Subcutaneous abdominal adipose tissue (tissue), 5 donors: ENCODE measurements at regions not wholly inside any gene's neighbourhood (a gene's known extent, or its start where the extent isn't known, plus 50 kb on each side); places are given as distances from the start of the nearest gene placed in this dataset.
"Not testable (repeated sequence)": the region's sequence is repeated elsewhere in the genome, so short reads cannot be mapped to it uniquely, and the experiment has no call there.

ENCODE experiments used
- H3K27ac ChIP-seq: one replicate; pipeline ENCODE4 v1.7.0; 2013; ENCODE audit warnings: low read depth, mild to moderate bottlenecking, inconsistent platforms, low read length, moderate library complexity
- H3K27me3 ChIP-seq, 5 donors: one replicate each; pipeline ENCODE4 v1.7.0; 2013; ENCODE audit warnings: low read length in 5 of 5, inconsistent platforms in 1 of 5; ENCODE audit not compliant: control insufficient read depth in 5 of 5, insufficient read depth in 4 of 5
- H3K36me3 ChIP-seq, 5 donors: one replicate each; pipeline ENCODE4 v1.7.0; 2013; ENCODE audit warnings: low read length in 5 of 5; ENCODE audit not compliant: control insufficient read depth in 5 of 5, insufficient read depth in 5 of 5
- H3K4me1 ChIP-seq, 5 donors: one replicate each; pipeline ENCODE4 v1.7.0; 2013; ENCODE audit warnings: low read length in 5 of 5, mild to moderate bottlenecking in 3 of 5, moderate library complexity in 1 of 5; ENCODE audit not compliant: control insufficient read depth in 5 of 5, insufficient read depth in 5 of 5
- H3K4me3 ChIP-seq, 5 donors: one replicate each; pipeline ENCODE4 v1.7.0; 2013; ENCODE audit warnings: low read length in 5 of 5, low read depth in 1 of 5
- H3K9ac ChIP-seq, 5 donors: one replicate each; pipeline ENCODE4 v1.7.0; 2013; ENCODE audit warnings: low read length in 5 of 5, mild to moderate bottlenecking in 4 of 5, moderate library complexity in 3 of 5
- H3K9me3 ChIP-seq, 5 donors: one replicate each; pipeline ENCODE4 v1.7.0; 2013; ENCODE audit warnings: low read length in 5 of 5; ENCODE audit not compliant: control insufficient read depth in 5 of 5
- donor health status: healthy.
- donor health status: healthy.
- donor health status: healthy.
- donor health status: healthy.
- donor health status: healthy.

- Histone ChIP-seq H3K4me1 (peaks cover 1 to 18% (median 8%) of the 10 kb centered on the region in 5 donors), H3K4me3 (no peak overlapping the region), H3K36me3 (no peaks in the 10 kb centered on the region), H3K9ac (peak overlapping the region in 1 of 5 donors; percentile 2), H3K27me3 (no peaks in the 10 kb centered on the region), H3K9me3 (no peaks in the 10 kb centered on the region), H3K27ac (no peak overlapping the region)
Measured at GRCh38 chr3:157589211-157589610, 86.0 kb upstream of the VEPH1 start.

GRCh38 chr3:157588386-157589060 lies 85.3 kb upstream of the VEPH1 start:
- Histone ChIP-seq H3K27ac (no peak overlapping the region), H3K27me3 (no peaks in the 10 kb centered on the region), H3K36me3 (no peaks in the 10 kb centered on the region), H3K9ac (no peak overlapping the region), H3K4me3 (no peak overlapping the region), H3K9me3 (no peaks in the 10 kb centered on the region), H3K4me1 (peaks cover 1 to 18% (median 8%) of the 10 kb centered on the region in 5 donors)

- Histone ChIP-seq H3K9ac (no peak overlapping the region), H3K27ac (no peak overlapping the region), H3K36me3 (no peaks in the 10 kb centered on the region), H3K27me3 (no peaks in the 10 kb centered on the region), H3K9me3 (no peaks in the 10 kb centered on the region), H3K4me1 (peaks cover 1 to 23% (median 8%) of the 10 kb centered on the region in 5 donors), H3K4me3 (no peak overlapping the region)
Measured at GRCh38 chr3:157586293-157586692, 83.1 kb upstream of the VEPH1 start.

DNA sequence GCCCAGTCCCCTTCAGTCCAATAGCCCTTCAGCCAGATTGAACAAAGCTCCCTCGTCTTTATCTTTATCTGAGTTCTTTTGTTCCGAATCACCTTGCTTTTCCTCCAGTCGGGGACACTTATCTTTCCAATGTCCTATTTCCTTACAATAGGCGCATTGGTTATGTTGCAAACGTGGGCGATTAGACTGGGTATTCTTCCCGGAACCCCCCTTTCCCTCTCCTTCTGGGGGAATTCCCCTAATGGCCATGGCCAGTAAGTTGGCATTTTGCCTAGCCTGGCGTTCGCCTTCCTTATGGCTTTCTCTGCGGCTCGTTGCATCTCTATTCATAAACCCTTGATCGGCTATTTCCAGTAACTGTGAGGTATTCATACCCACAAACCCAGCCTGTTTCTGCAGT lies 82.2 kb upstream of the VEPH1 start:
- Histone ChIP-seq H3K4me3 (no peak overlapping the region), H3K27me3 (no peaks in the 10 kb centered on the region), H3K9me3 (no peaks in the 10 kb centered on the region), H3K27ac (no peak overlapping the region), H3K36me3 (no peaks in the 10 kb centered on the region), H3K9ac (no peak overlapping the region), H3K4me1 (peaks cover 1 to 20% (median 8%) of the 10 kb centered on the region in 5 donors)

- H3K9ac ChIP-seq: no peak overlapping the region
- no peaks in the 10 kb centered on the region for H3K9me3 ChIP-seq
- H3K4me1 ChIP-seq: peaks cover 0 to 8% (median 0%) of the 10 kb centered on the region in 5 donors
- no peak overlapping the region for H3K27ac ChIP-seq
- no peak overlapping the region for H3K4me3 ChIP-seq
- no peaks in the 10 kb centered on the region for H3K36me3 ChIP-seq
- H3K27me3 ChIP-seq: no peaks in the 10 kb centered on the region
Measured at GRCh38 chr3:157582637-157582973, 79.4 kb upstream of the VEPH1 start.

GRCh38 chr3:157581956-157582636 lies 78.9 kb upstream of the VEPH1 start:
- H3K4me1 ChIP-seq: peaks cover 0 to 11% (median 0%) of the 10 kb centered on the region in 5 donors
- not testable (repeated sequence) for H3K27me3 ChIP-seq, H3K4me3 ChIP-seq, H3K36me3 ChIP-seq, H3K9me3 ChIP-seq, H3K27ac ChIP-seq, H3K9ac ChIP-seq

GRCh38 chr3:157581371-157581770 lies 78.2 kb upstream of the VEPH1 start:
- no peaks in the 10 kb centered on the region for H3K9me3 ChIP-seq

GRCh38 chr3:157578181-157578580 lies 75.0 kb upstream of the VEPH1 start:
- Histone ChIP-seq H3K36me3 (no peaks in the 10 kb centered on the region), H3K27me3 (no peaks in the 10 kb centered on the region), H3K4me1 (peaks cover 0 to 38% (median 13%) of the 10 kb centered on the region in 5 donors), H3K9me3 (no peaks in the 10 kb centered on the region), H3K27ac (no peak overlapping the region), H3K4me3 (no peak overlapping the region), H3K9ac (no peak overlapping the region)

More at GRCh38 chr3:157581371-157581770, 78.2 kb upstream of the VEPH1 start:
- no peaks in the 10 kb centered on the region for H3K36me3 ChIP-seq
- H3K9ac ChIP-seq: no peak overlapping the region
- no peaks in the 10 kb centered on the region for H3K27me3 ChIP-seq
- H3K4me1 ChIP-seq: peaks cover 0 to 15% (median 0%) of the 10 kb centered on the region in 5 donors
- no peak overlapping the region for H3K4me3 ChIP-seq
- no peak overlapping the region for H3K27ac ChIP-seq

GRCh38 chr3:157574531-157574930 lies 71.3 kb upstream of the VEPH1 start:
- no peaks in the 10 kb centered on the region for H3K9me3 ChIP-seq
- no peak overlapping the region for H3K9ac ChIP-seq
- no peak overlapping the region for H3K27ac ChIP-seq
- H3K27me3 ChIP-seq: no peaks in the 10 kb centered on the region
- H3K4me1 ChIP-seq: peaks cover 0 to 39% (median 19%) of the 10 kb centered on the region in 5 donors
- no peaks in the 10 kb centered on the region for H3K36me3 ChIP-seq
- no peak overlapping the region for H3K4me3 ChIP-seq

DNA sequence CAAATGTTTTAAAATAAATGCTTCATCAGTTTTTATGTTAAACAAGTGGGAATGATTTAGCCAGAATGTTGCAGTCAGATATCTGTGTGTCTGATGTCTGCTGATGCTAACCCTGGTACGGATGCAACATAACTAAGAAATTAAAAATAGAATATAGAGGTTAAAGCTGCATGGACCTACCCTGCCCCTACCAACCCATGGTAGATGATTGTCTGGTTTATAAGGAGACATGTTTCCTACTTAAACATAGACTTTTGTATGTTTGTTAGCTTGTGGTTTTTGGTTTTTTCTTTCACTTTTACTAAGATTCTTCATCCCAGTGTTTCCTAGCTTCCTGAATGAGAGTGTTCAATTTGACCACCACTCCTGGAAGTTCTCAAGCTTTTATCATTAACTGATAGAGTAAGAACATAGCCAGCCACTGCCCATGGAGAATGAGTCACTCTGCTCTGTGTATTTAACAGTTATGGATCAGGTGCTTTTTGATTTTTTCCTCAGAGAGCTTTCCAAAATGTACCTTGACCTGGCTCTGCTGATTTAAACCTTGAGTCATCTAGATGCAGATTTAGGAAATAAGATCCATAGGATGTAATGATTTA lies 70.7 kb upstream of the VEPH1 start:
- no peak overlapping the region for H3K4me3 ChIP-seq
- H3K36me3 ChIP-seq: no peaks in the 10 kb centered on the region
- H3K27ac ChIP-seq: peak overlapping the region; percentile 50
- H3K4me1 ChIP-seq: peaks cover 0 to 39% (median 19%) of the 10 kb centered on the region in 5 donors
- H3K9ac ChIP-seq: peak overlapping the region in 1 of 5 donors; percentile 2
- H3K27me3 ChIP-seq: no peaks in the 10 kb centered on the region
- no peaks in the 10 kb centered on the region for H3K9me3 ChIP-seq
